Aorta (tissue), 5 donors: ENCODE measurements at regions not wholly inside any gene's neighbourhood (a gene's known extent, or its start where the extent isn't known, plus 50 kb on each side); places are given as distances from the start of the nearest gene placed in this dataset.

Source experiments
- ATAC-seq: fragments of 200-7000 bp; cut with Tn5 transposase; one replicate; pipeline ENCODE4 v1.9.1; 2022; ENCODE audit warnings: moderate library complexity; ENCODE audit not compliant: low FRiP score
- DNase-seq, 2 donors: peaks; one replicate each; pipeline ENCODE4 v3.0.0-alpha.2; 2020
- H3K27ac ChIP-seq, 2 donors: one replicate each; pipeline ENCODE4 v1.5.1; 2013; ENCODE audit warnings: low read length in 2 of 2, mild to moderate bottlenecking in 2 of 2, moderate library complexity in 2 of 2, control low read depth in 1 of 2, inconsistent platforms in 1 of 2, low read depth in 1 of 2
- H3K27me3 ChIP-seq, 2 donors: one replicate each; pipeline ENCODE4 v1.6.1; 2013; ENCODE audit warnings: control low read depth in 1 of 2, low read length in 1 of 2, mild to moderate bottlenecking in 1 of 2, moderate library complexity in 1 of 2; ENCODE audit not compliant: insufficient read depth in 2 of 2, control insufficient read depth in 1 of 2
- H3K36me3 ChIP-seq, 2 donors: one replicate each; pipeline ENCODE4 v1.6.1; 2013; ENCODE audit warnings: control low read depth in 1 of 2, low read length in 1 of 2, mild to moderate bottlenecking in 1 of 2; ENCODE audit not compliant: insufficient read depth in 2 of 2, control insufficient read depth in 1 of 2
- H3K4me1 ChIP-seq, 2 donors: one replicate each; pipeline ENCODE4 v1.6.1; 2013; ENCODE audit warnings: low read length in 2 of 2, control low read depth in 1 of 2, mild to moderate bottlenecking in 1 of 2, moderate library complexity in 1 of 2; ENCODE audit not compliant: insufficient read depth in 2 of 2, control insufficient read depth in 1 of 2
- H3K4me3 ChIP-seq, 2 donors: one replicate each; pipeline ENCODE4 v1.5.1; 2013; ENCODE audit warnings: low read length in 2 of 2, control low read depth in 1 of 2, mild to moderate bottlenecking in 1 of 2
- H3K9me3 ChIP-seq: one replicate; pipeline ENCODE4 v1.6.1; 2013; ENCODE audit warnings: mild to moderate bottlenecking, low read length; ENCODE audit not compliant: control insufficient read depth
- WGBS, 2 donors: extraction: QIAGEN DNeasy Blood & Tissue Kit; methylation state at CpG; one replicate each; pipeline ENCODE4 v1.1.7; 2013; 5-methylcytosine and 5-hydroxymethylcytosine counted together
- intact Hi-C, 2 donors: fragments of 100-400 bp; cut with DNase I; formaldehyde crosslinking; loops; one replicate each; pipeline versions ENCODE4 v1.14.2 to v1.15.0; 2022
- donor health status: healthy with polysubstance abuse.
- donor health status: Bipolar disorder and iron deficiency.
- donor health status: DM: no; HTN: no; CAD: no.
- donor health status: DM: no; HTN: no; CAD: no.
- donor health status: DM: yes; HTN: yes; CAD: no.

DNA sequence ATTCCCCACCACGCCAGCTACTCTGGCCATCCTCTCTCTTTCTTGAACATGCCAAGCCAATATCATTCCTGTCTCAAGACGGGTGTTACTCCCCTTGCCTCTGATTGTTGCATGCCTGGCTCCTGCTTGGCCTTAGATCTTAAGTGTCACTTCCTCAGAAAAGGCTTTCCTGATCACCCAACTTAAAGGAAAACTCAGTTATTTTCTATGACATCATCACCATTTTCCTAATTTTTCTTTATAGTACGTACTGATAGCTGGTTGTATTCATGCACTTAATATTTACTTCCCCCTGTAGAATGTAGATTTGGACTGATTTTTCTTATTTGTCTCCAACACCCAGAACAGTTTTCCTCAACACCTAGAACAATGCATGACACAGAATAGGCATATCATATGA is 123.8 kb upstream of the TSPAN2 start:
- Histone ChIP-seq H3K9me3 (no peaks in the 10 kb centered on the region), H3K36me3 (no peaks in the 10 kb centered on the region), H3K4me1 (no peaks in the 10 kb centered on the region), H3K27ac (no peak overlapping the region), H3K4me3 (no peak overlapping the region), H3K27me3 (no peaks in the 10 kb centered on the region)
- no peak for DNase-seq
- intact Hi-C loops, result no loop called here
- 95 to 96% methylated on average over 3 of the region's 3 CpGs for WGBS, 2 donors
- ATAC-seq, result no peak

DNA sequence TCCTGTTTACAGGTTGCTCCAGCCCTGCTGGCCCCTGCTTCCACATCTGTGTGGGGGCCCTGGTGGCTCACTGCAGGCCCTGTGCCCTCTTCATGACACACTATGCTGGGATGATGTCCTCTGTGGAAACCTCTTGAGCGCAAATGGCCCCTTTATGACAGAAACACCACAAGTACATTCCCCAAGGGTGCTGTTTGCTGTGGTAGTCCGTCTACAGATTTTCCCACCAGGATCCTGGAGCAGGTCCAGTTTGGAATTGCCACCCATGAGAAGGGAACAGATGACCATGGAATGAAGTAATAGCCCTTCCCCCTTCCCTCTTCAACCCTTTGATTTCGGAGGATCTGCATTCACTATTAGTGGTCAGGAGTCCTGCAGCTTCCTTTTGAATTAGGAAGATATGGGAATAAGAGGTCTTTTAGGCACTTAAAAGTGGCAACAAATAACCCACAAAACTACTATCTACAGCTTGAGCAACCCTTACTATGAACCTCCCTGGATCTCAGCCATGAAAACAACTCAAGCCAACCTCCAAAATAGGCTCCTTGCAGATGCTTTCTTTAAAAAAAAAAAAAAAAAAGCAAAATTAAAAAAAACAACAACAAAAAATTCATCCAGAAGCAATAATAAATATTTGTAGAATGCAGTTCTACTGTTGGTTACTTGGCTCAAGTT is 121.9 kb upstream of the TSPAN2 start:
- DNase-seq (no peak), ATAC-seq (peak; percentile 38)
- Histone ChIP-seq H3K27me3 (no peaks in the 10 kb centered on the region), H3K27ac (no peak overlapping the region), H3K4me1 (no peaks in the 10 kb centered on the region), H3K36me3 (no peaks in the 10 kb centered on the region), H3K9me3 (no peaks in the 10 kb centered on the region), H3K4me3 (no peak overlapping the region)
- 48 to 66% methylated on average over 3 of the region's 3 CpGs for WGBS, 2 donors
- intact Hi-C loops, result no loop called here

DNA sequence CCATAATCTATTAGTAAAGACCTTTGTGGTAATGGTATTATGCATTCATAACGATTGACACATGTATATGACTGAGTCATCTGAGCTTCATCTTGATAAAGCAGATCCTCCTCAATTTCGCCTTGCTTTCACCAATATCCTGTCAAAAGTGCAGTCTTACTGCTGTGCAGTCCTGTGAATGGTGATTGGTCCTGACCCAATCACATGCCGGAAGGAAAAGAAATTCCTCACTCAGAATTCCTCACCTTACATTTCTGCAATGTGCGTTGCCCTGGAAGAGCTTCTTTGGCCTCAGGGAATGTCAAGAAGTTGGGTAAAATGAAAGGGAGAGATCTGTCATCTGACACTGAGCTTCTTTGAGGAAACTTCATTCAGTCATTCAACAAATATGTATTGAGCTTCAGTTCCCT is 121.0 kb upstream of the TSPAN2 start:
- intact Hi-C loops, result no loop called here
- ATAC-seq, result no peak
- Histone ChIP-seq H3K9me3 (no peaks in the 10 kb centered on the region), H3K36me3 (no peaks in the 10 kb centered on the region), H3K27me3 (no peaks in the 10 kb centered on the region), H3K27ac (no peak overlapping the region), H3K4me3 (no peak overlapping the region), H3K4me1 (no peaks in the 10 kb centered on the region)
- whole genome bisulfite sequencing, 2 donors, result 97 to 98% methylated on average over 4 of the region's 4 CpGs
- DNase-seq, result no peak

DNA sequence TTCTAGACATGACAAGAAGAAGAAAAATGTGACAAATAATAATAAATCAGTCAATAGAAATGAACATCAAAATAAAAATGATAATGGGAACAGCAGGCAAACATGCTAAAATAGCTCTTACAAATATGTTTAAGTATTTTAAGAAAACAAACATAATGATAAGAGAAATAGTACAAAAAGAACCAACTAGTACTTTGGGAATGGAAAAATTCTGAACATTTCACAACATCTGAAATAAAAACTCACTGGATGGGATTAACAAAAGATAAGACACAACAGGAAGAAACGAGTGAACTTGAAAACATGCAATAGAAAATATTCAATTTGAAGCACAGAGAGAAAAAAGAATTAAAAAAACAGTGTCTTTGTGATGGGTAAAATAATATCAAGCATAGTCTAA is 115.2 kb upstream of the TSPAN2 start:
- DNase-seq, result no peak
- Histone ChIP-seq H3K4me1 (peaks cover 2% of the 10 kb centered on the region in 2 donors), H3K9me3 (no peaks in the 10 kb centered on the region), H3K36me3 (no peaks in the 10 kb centered on the region), H3K27me3 (no peaks in the 10 kb centered on the region), H3K27ac (no peak overlapping the region), H3K4me3 (no peak overlapping the region)
- no peak for ATAC-seq
- WGBS, 2 donors, result 55 to 83% methylated on average over 1 of the region's 1 CpG
- intact Hi-C loops, result no loop called here

DNA sequence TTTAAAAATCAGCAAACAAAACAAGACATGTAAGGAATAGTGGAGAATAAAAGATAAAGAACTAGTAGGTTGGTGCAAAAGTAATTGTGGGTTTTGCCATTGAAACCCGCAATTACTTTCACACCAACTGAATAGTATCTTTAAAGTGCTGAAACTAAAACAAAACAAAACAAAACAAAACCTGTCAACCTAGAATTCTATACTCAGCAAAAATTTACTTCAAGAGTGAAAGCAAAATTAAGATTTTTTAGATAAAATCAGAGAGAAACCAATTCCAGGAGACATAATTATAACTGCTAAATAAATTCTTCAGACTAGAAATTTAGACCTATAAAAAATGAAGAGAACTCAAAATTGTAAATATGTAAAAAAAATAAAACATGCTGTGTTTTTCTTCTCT is 114.0 kb upstream of the TSPAN2 start:
- no peak for DNase-seq
- ATAC-seq, result no peak
- Histone ChIP-seq H3K27ac (no peak overlapping the region), H3K9me3 (no peaks in the 10 kb centered on the region), H3K36me3 (no peaks in the 10 kb centered on the region), H3K27me3 (no peaks in the 10 kb centered on the region), H3K4me1 (peaks cover 3% of the 10 kb centered on the region in 2 donors), H3K4me3 (no peak overlapping the region)
- intact Hi-C loops, result no loop called here
- WGBS, 2 donors, result 92 to 95% methylated on average over 1 of the region's 1 CpG

DNA sequence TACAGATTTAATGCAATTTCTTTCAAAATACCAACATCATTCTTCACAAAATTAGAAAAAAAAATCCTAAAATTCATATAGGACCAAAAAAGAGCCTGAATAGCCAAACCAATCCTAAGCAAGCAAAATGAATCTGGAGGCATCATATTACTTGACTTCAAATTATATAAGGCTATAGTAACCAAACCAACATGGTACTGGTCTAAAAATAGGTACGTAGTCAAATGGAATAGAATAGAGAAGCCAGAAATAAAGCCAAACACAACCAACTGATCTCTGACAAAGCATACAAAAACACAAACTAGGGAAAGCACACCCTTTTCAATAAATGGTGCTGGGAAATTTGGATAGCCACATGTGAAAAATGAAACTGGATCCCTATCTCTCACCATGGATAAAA is 112.3 kb upstream of the TSPAN2 start:
- DNase-seq (no peak), ATAC-seq (no peak)
- Histone ChIP-seq H3K27me3 (no peaks in the 10 kb centered on the region), H3K9me3 (no peaks in the 10 kb centered on the region), H3K27ac (no peak overlapping the region), H3K4me3 (no peak overlapping the region), H3K4me1 (peaks cover 3% of the 10 kb centered on the region in 2 donors), H3K36me3 (no peaks in the 10 kb centered on the region)
- WGBS, 2 donors, result 3 to 11% methylated on average over 1 of the region's 1 CpG
- intact Hi-C loops, result no loop called here

DNA sequence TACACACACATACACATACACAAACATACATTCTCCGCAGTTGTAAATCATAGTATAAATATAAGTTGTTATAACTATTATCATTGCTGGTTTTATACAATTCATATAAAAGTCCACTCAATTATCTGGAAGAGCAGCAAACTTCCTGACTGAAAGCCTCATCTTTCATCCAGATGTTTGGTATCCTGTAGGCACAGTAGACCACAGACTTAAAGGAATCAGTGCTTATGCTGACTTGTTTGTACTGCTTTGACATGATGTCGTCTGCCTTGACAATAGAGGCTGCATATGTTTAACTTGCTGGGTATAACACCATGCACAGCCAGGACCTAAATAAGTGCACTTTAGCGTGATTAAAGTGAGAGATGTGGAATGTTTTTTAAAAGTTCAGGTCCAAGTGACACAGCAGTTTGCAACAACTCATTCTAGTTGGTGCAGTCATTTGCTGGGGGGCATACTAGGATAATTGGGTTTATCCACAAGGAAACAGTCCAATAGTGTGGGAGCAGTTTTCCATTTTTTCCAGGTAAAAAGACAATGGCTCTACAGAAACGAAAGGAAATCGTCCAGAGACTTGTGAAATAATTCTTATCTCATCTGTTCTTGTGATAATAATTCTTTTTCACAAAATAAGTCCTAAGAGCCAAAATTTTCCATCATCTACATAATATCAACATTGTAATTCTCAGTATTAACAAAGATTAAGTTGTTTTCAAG is 110.3 kb upstream of the TSPAN2 start:
- no peak for DNase-seq

DNA sequence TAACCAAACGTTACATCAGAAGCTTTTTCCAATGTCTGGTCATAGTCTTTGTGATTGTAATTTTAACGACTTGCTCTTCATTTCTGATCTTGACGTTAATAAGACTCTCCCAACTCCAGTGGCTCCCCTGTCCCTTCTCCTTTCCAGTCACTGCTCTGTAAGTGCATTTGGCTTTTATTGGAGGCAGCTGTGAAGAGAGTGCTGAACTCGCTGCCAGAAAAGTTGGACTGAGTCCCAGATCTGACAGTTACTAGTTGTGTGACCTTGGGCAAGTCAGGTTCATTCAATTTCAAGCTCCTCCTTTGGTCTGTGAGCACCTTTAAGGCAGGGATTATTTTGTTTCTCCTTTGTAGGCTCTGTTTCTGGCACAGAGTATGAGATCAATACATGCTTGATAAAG is 109.6 kb upstream of the TSPAN2 start:
- ATAC-seq, result no peak
- no peak overlapping the region for H3K27ac ChIP-seq
- no peak for DNase-seq
- no peaks in the 10 kb centered on the region for H3K27me3 ChIP-seq
- peaks cover 3% of the 10 kb centered on the region in 2 donors for H3K4me1 ChIP-seq
- H3K4me3 ChIP-seq, result no peak overlapping the region
- H3K9me3 ChIP-seq, result no peaks in the 10 kb centered on the region
- intact Hi-C loops, result loop anchor here in 1 of 2 donors (5.0 kb wide), 1 partner anchor 73 kb away; no protein-coding TSS in a partner anchor
- no peaks in the 10 kb centered on the region for H3K36me3 ChIP-seq
- WGBS, 2 donors, result 47 to 56% methylated on average over 4 of the region's 4 CpGs

More for the DNA sequence above, 110.3 kb upstream of the TSPAN2 start:
- Histone ChIP-seq H3K4me3 (no peak overlapping the region), H3K27ac (no peak overlapping the region), H3K9me3 (no peaks in the 10 kb centered on the region), H3K36me3 (no peaks in the 10 kb centered on the region), H3K27me3 (no peaks in the 10 kb centered on the region), H3K4me1 (peaks cover 3% of the 10 kb centered on the region in 2 donors)
- no peak for ATAC-seq
- WGBS, 2 donors, result 25 to 26% methylated on average over 5 of the region's 5 CpGs
- intact Hi-C loops, result loop anchor here in 1 of 2 donors (5.0 kb wide), 1 partner anchor 73 kb away; no protein-coding TSS in a partner anchor

DNA sequence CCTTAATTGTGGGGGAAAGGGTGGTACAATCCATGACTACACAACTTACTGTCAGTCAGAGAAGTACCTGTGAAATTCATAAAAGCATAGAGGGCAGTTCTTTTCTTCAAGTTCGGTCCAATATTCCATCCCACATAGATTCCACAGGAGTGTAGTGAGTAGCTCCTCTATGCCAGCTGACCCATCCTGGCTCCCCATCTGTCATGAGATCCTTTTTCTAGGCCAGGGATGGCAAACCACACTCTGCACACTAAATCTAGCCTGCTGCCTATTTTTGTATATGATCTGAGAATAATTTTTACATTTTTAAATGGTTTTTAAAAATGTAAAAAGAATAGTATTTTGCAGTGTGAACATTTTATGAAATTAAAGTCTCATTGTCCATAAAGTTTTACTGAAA is 107.0 kb upstream of the TSPAN2 start:
- intact Hi-C loops, result loop anchor here in 1 of 2 donors (5.0 kb wide), 1 partner anchor 76 kb away; no protein-coding TSS in a partner anchor
- no peak overlapping the region for H3K27ac ChIP-seq
- H3K27me3 ChIP-seq, result no peaks in the 10 kb centered on the region
- no peaks in the 10 kb centered on the region for H3K9me3 ChIP-seq
- 96 to 97% methylated on average over 1 of the region's 1 CpG for WGBS, 2 donors
- ATAC-seq (no peak), DNase-seq (no peak)
- H3K4me3 ChIP-seq, result no peak overlapping the region
- H3K4me1 ChIP-seq, result peaks cover 3 to 8% of the 10 kb centered on the region in 2 donors
- no peaks in the 10 kb centered on the region for H3K36me3 ChIP-seq
